GM19043 (cell line): ENCODE measurements at regions not wholly inside any gene's neighbourhood (a gene's known extent, or its start where the extent isn't known, plus 50 kb on each side); places are given as distances from the start of the nearest gene placed in this dataset.
"Not testable (repeated sequence)": the region's sequence is repeated elsewhere in the genome, so short reads cannot be mapped to it uniquely, and the experiment has no call there.

ENCODE experiments used
- ATAC-seq: cut with Tn5 transposase; IDR thresholded peaks from one replicate; pipeline ENCODE4 v1.9.1; 2021; ENCODE audit warnings: low read depth; ENCODE audit not compliant: unreplicated experiment

GRCh38 chr3:106333911-106334618 lies 465.3 kb upstream of the CBLB start:
- peak; percentile 61 for ATAC-seq

- no peak for ATAC-seq
These were observed 467.8 kb upstream of the CBLB start for GRCh38 chr3:106336619-106337018.

- ATAC-seq = no peak
These were observed 468.3 kb upstream of the CBLB start for GRCh38 chr3:106337116-106337515.

- no peak for ATAC-seq
These were observed 469.9 kb upstream of the CBLB start for GRCh38 chr3:106338582-106339214.

- ATAC-seq = no peak
These were observed 470.7 kb upstream of the CBLB start for GRCh38 chr3:106339551-106339950.

- no peak for ATAC-seq
These were observed 472.3 kb upstream of the CBLB start for GRCh38 chr3:106341087-106341486.

- no peak for ATAC-seq
These were observed 472.9 kb upstream of the CBLB start for GRCh38 chr3:106341586-106342162.

GRCh38 chr3:106342386-106342785 lies 473.6 kb upstream of the CBLB start:
- ATAC-seq = no peak

- ATAC-seq = no peak
These were observed 475.0 kb upstream of the CBLB start for GRCh38 chr3:106343811-106344210.

GRCh38 chr3:106345353-106346027 lies 476.7 kb upstream of the CBLB start:
- no peak for ATAC-seq

- no peak for ATAC-seq
These were observed 478.5 kb upstream of the CBLB start for GRCh38 chr3:106347350-106347749.

- ATAC-seq = no peak
These were observed 479.4 kb upstream of the CBLB start for GRCh38 chr3:106348139-106348690.

- no peak for ATAC-seq
These were observed 480.5 kb upstream of the CBLB start for GRCh38 chr3:106349191-106349881.

- no peak for ATAC-seq
These were observed 487.1 kb upstream of the CBLB start for GRCh38 chr3:106355873-106356272.

GRCh38 chr3:106359692-106360091 lies 490.9 kb upstream of the CBLB start:
- no peak for ATAC-seq

GRCh38 chr3:106360901-106361300 lies 492.1 kb upstream of the CBLB start:
- ATAC-seq = not testable (repeated sequence)

- no peak for ATAC-seq
These were observed 495.7 kb upstream of the CBLB start for GRCh38 chr3:106364477-106364876.

- ATAC-seq = no peak
These were observed 496.4 kb upstream of the CBLB start for GRCh38 chr3:106365061-106365691.

GRCh38 chr3:106366352-106366751 lies 497.5 kb upstream of the CBLB start:
- ATAC-seq = no peak

- no peak for ATAC-seq
These were observed 498.7 kb upstream of the CBLB start for GRCh38 chr3:106367496-106367895.
